GM12872 (cell line): ENCODE measurements at regions not wholly inside any gene's neighbourhood (a gene's known extent, or its start where the extent isn't known, plus 50 kb on each side); places are given as distances from the start of the nearest gene placed in this dataset.

ENCODE experiments used
- TF ChIP-seq, protein P1 (sequence below): IDR thresholded peaks from 3 replicates; pipeline ENCODE4 v1.5.1; 2011; ENCODE audit warnings: low read depth, mild to moderate bottlenecking, low read length, moderate library complexity; ENCODE audit not compliant: insufficient read depth

DNA sequence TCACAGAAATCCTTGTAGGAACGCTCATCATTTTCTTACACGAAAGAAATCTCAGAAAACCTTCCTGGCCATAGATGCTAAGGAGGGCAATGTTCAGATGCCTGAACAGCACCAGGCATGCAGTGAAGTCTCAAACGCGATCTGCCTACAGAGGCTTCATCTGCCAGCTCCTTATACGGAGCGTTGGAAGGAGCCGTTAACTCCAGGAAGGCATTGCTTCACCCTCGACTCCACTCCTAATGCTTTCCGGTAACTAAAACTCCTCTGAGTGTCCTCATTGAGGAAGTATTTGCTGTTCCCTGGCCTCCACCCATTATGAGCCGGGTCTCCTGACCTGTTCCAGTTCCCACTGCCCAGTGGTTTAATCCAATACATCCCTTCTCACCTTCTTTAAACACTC lies 502.7 kb downstream of the BCL11B start:
- TF ChIP-seq, protein P1, sequence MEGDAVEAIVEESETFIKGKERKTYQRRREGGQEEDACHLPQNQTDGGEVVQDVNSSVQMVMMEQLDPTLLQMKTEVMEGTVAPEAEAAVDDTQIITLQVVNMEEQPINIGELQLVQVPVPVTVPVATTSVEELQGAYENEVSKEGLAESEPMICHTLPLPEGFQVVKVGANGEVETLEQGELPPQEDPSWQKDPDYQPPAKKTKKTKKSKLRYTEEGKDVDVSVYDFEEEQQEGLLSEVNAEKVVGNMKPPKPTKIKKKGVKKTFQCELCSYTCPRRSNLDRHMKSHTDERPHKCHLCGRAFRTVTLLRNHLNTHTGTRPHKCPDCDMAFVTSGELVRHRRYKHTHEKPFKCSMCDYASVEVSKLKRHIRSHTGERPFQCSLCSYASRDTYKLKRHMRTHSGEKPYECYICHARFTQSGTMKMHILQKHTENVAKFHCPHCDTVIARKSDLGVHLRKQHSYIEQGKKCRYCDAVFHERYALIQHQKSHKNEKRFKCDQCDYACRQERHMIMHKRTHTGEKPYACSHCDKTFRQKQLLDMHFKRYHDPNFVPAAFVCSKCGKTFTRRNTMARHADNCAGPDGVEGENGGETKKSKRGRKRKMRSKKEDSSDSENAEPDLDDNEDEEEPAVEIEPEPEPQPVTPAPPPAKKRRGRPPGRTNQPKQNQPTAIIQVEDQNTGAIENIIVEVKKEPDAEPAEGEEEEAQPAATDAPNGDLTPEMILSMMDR: no peak

DNA sequence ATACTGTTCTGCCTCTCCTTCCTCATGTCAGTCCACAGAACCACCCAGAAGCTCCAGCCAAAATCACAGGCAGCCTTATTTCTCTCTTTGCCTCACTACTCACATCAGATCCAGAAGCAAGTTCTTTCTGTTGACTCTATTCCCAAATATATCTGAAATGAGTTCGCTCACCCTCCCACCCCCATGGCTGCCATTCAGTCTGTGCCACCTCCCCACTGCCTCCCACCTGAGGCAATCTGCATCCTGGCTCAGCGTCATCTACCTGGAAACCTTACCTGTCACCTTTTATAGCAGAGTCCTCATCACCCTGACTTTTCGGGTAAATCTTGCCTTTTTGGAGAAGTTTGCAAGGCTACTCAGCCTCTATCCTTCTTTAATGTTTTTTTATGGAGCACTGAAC lies 501.8 kb downstream of the BCL11B start:
- TF ChIP-seq, protein P1: no peak

DNA sequence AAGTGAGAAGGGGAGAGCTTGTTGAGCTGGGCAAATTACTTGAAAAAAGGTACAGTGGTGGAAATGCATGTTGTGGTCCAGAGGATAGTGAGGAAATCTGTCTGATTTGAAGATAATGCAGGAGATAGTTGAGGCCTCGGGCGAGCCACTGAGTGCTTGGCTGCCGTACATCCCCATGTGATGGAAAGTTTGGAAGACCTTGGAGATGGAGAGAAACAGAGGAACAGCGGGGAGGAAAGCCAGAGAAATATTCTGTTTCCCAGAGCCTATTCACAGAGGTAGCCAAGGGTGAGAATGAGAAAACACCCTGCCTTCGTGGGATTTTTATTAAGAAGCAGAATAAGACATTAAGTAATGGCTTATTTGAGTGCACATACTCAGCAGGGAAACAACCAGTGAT lies 498.2 kb downstream of the BCL11B start:
- TF ChIP-seq, protein P1: no peak

DNA sequence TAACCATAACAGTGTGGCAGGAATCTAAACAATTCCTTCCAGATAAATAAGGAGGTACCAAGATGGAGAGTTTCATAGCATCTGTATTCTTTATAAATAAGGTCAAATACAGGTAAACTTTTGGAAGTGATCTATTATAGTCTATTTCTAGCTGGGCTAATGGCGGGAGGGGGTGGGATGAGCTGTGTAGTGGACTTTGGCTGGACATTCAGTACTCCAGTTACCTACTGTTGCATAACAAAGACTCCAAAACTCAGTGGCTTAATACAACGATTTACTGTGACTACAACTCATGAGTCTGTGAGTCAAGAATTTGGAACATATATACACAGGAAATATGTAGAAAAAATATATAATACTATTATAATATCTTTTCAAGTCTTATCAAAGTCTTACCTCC lies 496.1 kb downstream of the BCL11B start:
- TF ChIP-seq, protein P1: no peak

GRCh38 chr14:98782062-98782461 lies 489.9 kb downstream of the BCL11B start:
- TF ChIP-seq, protein P1: no peak

DNA sequence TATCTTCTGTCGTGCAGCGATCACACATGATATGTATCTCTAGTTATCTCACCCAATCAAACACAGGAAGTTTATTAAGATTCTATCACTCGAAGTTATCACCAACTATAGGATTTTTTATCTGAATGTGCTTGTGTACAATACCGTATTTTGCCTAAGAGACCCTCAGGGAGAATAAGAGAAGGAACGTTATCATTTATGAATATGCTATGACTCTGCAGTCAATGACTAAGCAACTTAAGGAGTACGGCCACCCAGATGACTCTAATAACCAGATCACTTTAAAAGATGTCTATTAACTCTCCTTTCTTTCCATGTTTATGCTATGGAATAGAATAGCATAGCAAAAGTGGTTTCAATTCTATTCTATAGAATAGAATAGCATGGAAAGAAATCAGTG lies 486.4 kb downstream of the BCL11B start:
- TF ChIP-seq, protein P1: no peak

GRCh38 chr14:98786456-98786855 lies 485.5 kb downstream of the BCL11B start:
- TF ChIP-seq, protein P1: no peak

DNA sequence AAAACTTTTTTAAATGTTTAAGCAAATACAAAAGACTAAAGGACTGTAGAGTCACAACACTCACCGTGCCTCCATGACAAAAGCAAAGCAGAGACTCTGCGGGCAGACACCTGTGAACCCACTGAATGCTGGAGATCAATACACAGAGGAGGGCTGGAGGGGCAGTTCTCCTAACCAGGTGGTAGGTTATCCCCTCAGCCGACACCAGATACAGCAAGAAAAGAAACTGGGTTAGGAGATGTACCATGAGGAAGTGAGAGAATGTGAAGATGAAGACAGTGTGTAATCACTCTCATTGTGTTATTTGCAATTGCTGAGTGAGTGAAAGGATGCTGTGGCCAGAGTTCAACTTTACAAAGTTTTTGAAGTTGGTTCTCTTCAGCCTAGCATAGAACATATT lies 480.3 kb downstream of the BCL11B start:
- TF ChIP-seq, protein P1: no peak
